Neural progenitor cell (in vitro differentiated cells): ENCODE measurements at regions not wholly inside any gene's neighbourhood (a gene's known extent, or its start where the extent isn't known, plus 50 kb on each side); places are given as distances from the start of the nearest gene placed in this dataset.

Source experiments
- CTCF ChIP-seq: fragments of 200-600 bp; sonication (generic); IDR thresholded peaks from 2 replicates; pipeline ENCODE4 v1.5.1; 2017; ENCODE audit warnings: antibody characterized with exemption, mild to moderate bottlenecking
- EZH2 ChIP-seq: fragments of 200-600 bp; sonication (generic); IDR thresholded peaks from 2 replicates; pipeline ENCODE4 v1.6.1; 2017; ENCODE audit warnings: antibody characterized with exemption, mild to moderate bottlenecking, moderate library complexity

- no peak for TF ChIP-seq EZH2
- TF ChIP-seq CTCF: no peak
Observed at GRCh38 chr16:60407606-60408005, 1628.6 kb downstream of the CDH8 start.
